Thyroid gland (tissue), 4 donors: ENCODE measurements at regions not wholly inside any gene's neighbourhood (a gene's known extent, or its start where the extent isn't known, plus 50 kb on each side); places are given as distances from the start of the nearest gene placed in this dataset.

Experiments
- CTCF ChIP-seq, 6 experiments: fragments of 200-600 bp in 3 of 6; fragments of 450-650 bp in 3 of 6; sonication (generic) in 3 of 6; IDR thresholded peaks; one replicate each; pipeline ENCODE4 v1.5.1; 2016 to 2019; ENCODE audit warnings: antibody characterized with exemption in 6 of 6, mild to moderate bottlenecking in 2 of 6, inconsistent platforms in 1 of 6, moderate library complexity in 1 of 6
- POLR2A ChIP-seq, 2 donors: fragments of 450-650 bp; IDR thresholded peaks; one replicate each; pipeline ENCODE4 v1.6.1; 2017; ENCODE audit warnings: antibody characterized with exemption in 2 of 2, mild to moderate bottlenecking in 2 of 2, moderate library complexity in 1 of 2

DNA sequence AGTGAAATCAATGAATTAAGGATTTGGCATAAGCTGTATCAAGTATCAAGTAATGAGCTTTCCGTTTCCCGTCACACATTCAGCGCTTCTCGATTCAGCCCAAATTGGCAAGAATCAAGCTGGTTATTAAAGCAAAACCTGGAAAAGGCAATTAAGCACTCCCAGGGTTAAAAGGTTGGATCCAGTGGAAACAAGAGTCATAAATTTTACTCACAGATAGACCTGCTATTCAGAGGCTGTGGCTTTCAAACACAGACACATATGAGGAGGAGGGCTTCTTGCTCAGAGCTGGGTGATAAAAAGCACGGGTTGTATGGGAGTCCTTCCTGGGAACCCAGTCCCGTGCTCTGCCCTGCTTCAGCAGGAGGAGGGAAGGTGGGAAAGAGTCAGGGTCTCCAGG, 112.3 kb upstream of the CXCL14 start:
- no peak for TF ChIP-seq CTCF (IDR thresholded peaks at IDR 0.05)
- no peak for TF ChIP-seq POLR2A (IDR thresholded peaks at IDR 0.05)
